HL-60 (cell line): ENCODE measurements at regions not wholly inside any gene's neighbourhood (a gene's known extent, or its start where the extent isn't known, plus 50 kb on each side); places are given as distances from the start of the nearest gene placed in this dataset.

ENCODE experiments used
- CTCF ChIP-seq: IDR thresholded peaks from one replicate; pipeline ENCODE4 v1.5.1; 2011; ENCODE audit warnings: low read length, control low read depth, inconsistent platforms; ENCODE audit not compliant: insufficient read depth
- GABPA ChIP-seq: IDR thresholded peaks from 2 replicates; pipeline ENCODE4 v1.6.1; 2012; ENCODE audit warnings: low read depth
- POLR2AphosphoS5 ChIP-seq: IDR thresholded peaks from 2 replicates; pipeline ENCODE4 v1.6.1; 2012; ENCODE audit warnings: low read depth
- REST ChIP-seq: IDR thresholded peaks from 2 replicates; pipeline ENCODE4 v1.6.1; 2012; ENCODE audit warnings: low read depth; ENCODE audit not compliant: insufficient replicate concordance

GRCh38 chr15:20659265-20659664 is 117.7 kb upstream of the GOLGA6L6 start:
- TF ChIP-seq REST (no peak), POLR2AphosphoS5 (no peak), CTCF (no peak), GABPA (no peak)
